ENCODE measurements at regions not wholly inside any gene's neighbourhood (a gene's known extent, or its start where the extent isn't known, plus 50 kb on each side); places are given as distances from the start of the nearest gene placed in this dataset.

GRCh38 chr18:67731851-67732250 lies 215.3 kb upstream of the DSEL start:
- H3K9ac ChIP-seq (ENCODE audit: low read length in 3 of 3): no peak overlapping the region
- DNase-seq: no peak
- no peak overlapping the region for H3K4me3 ChIP-seq (ENCODE audit: low read length in 3 of 3)
- no peaks in the 10 kb centered on the region for H3K9me3 ChIP-seq (ENCODE audit: control insufficient read depth in 2 of 3, insufficient read depth in 1 of 3, low read length in 3 of 3)
- intact Hi-C loops (cut with DNase I): no loop called here
- no peak overlapping the region for H3K27ac ChIP-seq (ENCODE audit: low read depth in 2 of 2, low read length in 2 of 2)
- FAIRE-seq: no peak
- no peaks in the 10 kb centered on the region for H3K4me1 ChIP-seq (ENCODE audit: control insufficient read depth in 2 of 3, insufficient read depth in 2 of 3, low read depth in 1 of 3, low read length in 3 of 3)
- no peaks in the 10 kb centered on the region for H3K27me3 ChIP-seq (ENCODE audit: control insufficient read depth, insufficient read depth, low read length)
- no peak for TF ChIP-seq CTCF (IDR thresholded peaks at IDR 0.05; ENCODE audit: borderline replicate concordance, extremely low read depth, insufficient read depth)
- H3K36me3 ChIP-seq (ENCODE audit: control insufficient read depth in 2 of 3, insufficient read depth in 3 of 3, low read length in 3 of 3): no peaks in the 10 kb centered on the region

GRCh38 chr18:67730886-67731285 lies 214.4 kb upstream of the DSEL start:
- Histone ChIP-seq H3K36me3 (ENCODE audit: control insufficient read depth in 2 of 3, insufficient read depth in 3 of 3, low read length in 3 of 3) (no peaks in the 10 kb centered on the region), H3K9ac (ENCODE audit: low read length in 3 of 3) (no peak overlapping the region), H3K9me3 (ENCODE audit: control insufficient read depth in 2 of 3, insufficient read depth in 1 of 3, low read length in 3 of 3) (no peaks in the 10 kb centered on the region), H3K4me3 (ENCODE audit: low read length in 3 of 3) (no peak overlapping the region), H3K4me1 (ENCODE audit: control insufficient read depth in 2 of 3, insufficient read depth in 2 of 3, low read depth in 1 of 3, low read length in 3 of 3) (no peaks in the 10 kb centered on the region), H3K27ac (ENCODE audit: low read depth in 2 of 2, low read length in 2 of 2) (no peak overlapping the region), H3K27me3 (ENCODE audit: control insufficient read depth, insufficient read depth, low read length) (no peaks in the 10 kb centered on the region)
- no peak for TF ChIP-seq CTCF (IDR thresholded peaks at IDR 0.05; ENCODE audit: borderline replicate concordance, extremely low read depth, insufficient read depth)
- intact Hi-C loops (cut with DNase I): no loop called here
- DNase-seq: no peak
- FAIRE-seq: no peak

GRCh38 chr18:67728364-67728763 lies 211.8 kb upstream of the DSEL start:
- Histone ChIP-seq H3K4me3 (ENCODE audit: low read length in 3 of 3) (no peak overlapping the region), H3K4me1 (ENCODE audit: control insufficient read depth in 2 of 3, insufficient read depth in 2 of 3, low read depth in 1 of 3, low read length in 3 of 3) (no peaks in the 10 kb centered on the region), H3K9me3 (ENCODE audit: control insufficient read depth in 2 of 3, insufficient read depth in 1 of 3, low read length in 3 of 3) (no peaks in the 10 kb centered on the region), H3K9ac (ENCODE audit: low read length in 3 of 3) (no peak overlapping the region), H3K27me3 (ENCODE audit: control insufficient read depth, insufficient read depth, low read length) (no peaks in the 10 kb centered on the region), H3K27ac (ENCODE audit: low read depth in 2 of 2, low read length in 2 of 2) (no peak overlapping the region), H3K36me3 (ENCODE audit: control insufficient read depth in 2 of 3, insufficient read depth in 3 of 3, low read length in 3 of 3) (no peaks in the 10 kb centered on the region)
- TF ChIP-seq CTCF (IDR thresholded peaks at IDR 0.05; ENCODE audit: borderline replicate concordance, extremely low read depth, insufficient read depth): no peak
- intact Hi-C loops (cut with DNase I): no loop called here
- no peak for DNase-seq
- no peak for FAIRE-seq

GRCh38 chr18:67726882-67727281 lies 210.4 kb upstream of the DSEL start:
- no peaks in the 10 kb centered on the region for H3K27me3 ChIP-seq (ENCODE audit: control insufficient read depth, insufficient read depth, low read length)
- no peak overlapping the region for H3K9ac ChIP-seq (ENCODE audit: low read length in 3 of 3)
- H3K27ac ChIP-seq (ENCODE audit: low read depth in 2 of 2, low read length in 2 of 2): no peak overlapping the region
- no peak for FAIRE-seq
- intact Hi-C loops (cut with DNase I): no loop called here
- TF ChIP-seq CTCF (IDR thresholded peaks at IDR 0.05; ENCODE audit: borderline replicate concordance, extremely low read depth, insufficient read depth): no peak
- no peaks in the 10 kb centered on the region for H3K4me1 ChIP-seq (ENCODE audit: control insufficient read depth in 2 of 3, insufficient read depth in 2 of 3, low read depth in 1 of 3, low read length in 3 of 3)
- H3K9me3 ChIP-seq (ENCODE audit: control insufficient read depth in 2 of 3, insufficient read depth in 1 of 3, low read length in 3 of 3): no peaks in the 10 kb centered on the region
- H3K36me3 ChIP-seq (ENCODE audit: control insufficient read depth in 2 of 3, insufficient read depth in 3 of 3, low read length in 3 of 3): no peaks in the 10 kb centered on the region
- H3K4me3 ChIP-seq (ENCODE audit: low read length in 3 of 3): no peak overlapping the region
- DNase-seq: no peak
